ENCODE measurements at regions not wholly inside any gene's neighbourhood (a gene's known extent, or its start where the extent isn't known, plus 50 kb on each side); places are given as distances from the start of the nearest gene placed in this dataset.
A peak's percentile ranks its signal among the peaks of the same experiment; 100 is the strongest.

DNA sequence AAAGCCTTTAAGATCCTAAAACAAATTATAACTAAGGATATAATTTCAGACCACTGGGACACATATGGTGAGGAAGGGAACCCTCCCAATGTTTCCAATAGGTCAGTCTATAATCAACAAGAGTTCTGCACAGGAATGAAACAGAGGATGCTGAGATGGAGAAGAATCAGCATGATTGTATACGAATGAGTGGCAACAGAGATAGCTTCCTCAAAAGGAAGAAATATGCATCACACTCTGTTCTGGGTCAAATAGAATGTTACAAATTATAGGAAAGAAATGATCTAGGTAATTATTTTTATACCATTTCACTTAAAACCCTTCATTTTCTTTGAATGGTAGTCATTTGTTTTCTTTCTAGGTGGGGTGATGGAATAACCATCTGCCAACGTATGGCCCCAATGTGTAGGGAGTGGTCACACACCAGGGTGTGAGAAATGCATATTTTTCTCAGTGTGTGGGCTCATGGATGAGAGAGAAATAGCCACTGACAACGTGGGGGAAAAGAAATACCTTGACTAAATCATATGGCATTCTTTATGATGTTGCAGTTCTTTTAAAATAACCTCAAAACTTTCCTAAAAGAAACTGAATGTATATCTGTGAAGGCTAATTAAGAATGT lies 104.6 kb upstream of the IVNS1ABP start:
- H3K27ac Mint-ChIP-seq, result peak overlapping the region in 1 of 2 donors; percentile 29
- no peak overlapping the region for H3K4me3 Mint-ChIP-seq
- peaks cover 30% of the 10 kb centered on the region for H3K4me1 Mint-ChIP-seq
- ATAC-seq (no peak), DNase-seq (no peak)
- no peaks in the 10 kb centered on the region for H3K9me3 Mint-ChIP-seq
- no peaks in the 10 kb centered on the region for H3K27me3 Mint-ChIP-seq

DNA sequence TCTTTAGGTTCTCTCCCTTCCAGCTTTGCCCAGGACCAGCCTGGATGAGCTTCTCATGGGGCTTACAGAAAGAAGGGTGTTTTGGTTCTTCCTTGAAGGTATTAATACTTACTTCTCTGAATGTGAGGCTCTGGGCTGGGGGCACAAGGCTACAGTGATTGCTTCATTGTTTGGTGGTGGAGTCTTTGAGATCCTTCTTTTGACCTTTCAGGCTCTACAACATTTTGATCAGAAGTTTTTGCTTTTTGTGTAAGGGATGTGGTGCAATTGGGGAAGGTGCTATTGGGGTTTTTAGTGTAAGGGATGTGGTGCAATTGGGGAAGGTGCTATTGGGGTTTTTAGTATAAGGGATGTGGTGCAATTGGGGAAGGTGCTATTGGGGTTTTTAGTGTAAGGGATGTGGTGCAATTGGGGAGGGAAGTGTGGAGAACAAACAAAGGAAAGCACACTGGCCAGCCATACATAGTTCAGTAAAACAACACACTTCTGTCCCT lies 103.6 kb upstream of the IVNS1ABP start:
- ATAC-seq (peak; percentile 89), DNase-seq (peak in 1 of 2 donors; percentile 38)
- H3K27ac Mint-ChIP-seq, result peak overlapping the region in 1 of 2 donors; percentile 79
- H3K9me3 Mint-ChIP-seq, result no peaks in the 10 kb centered on the region
- H3K4me1 Mint-ChIP-seq, result peaks cover 23% of the 10 kb centered on the region
- peak overlapping the region in 1 of 2 donors; percentile 44 for H3K4me3 Mint-ChIP-seq
- H3K27me3 Mint-ChIP-seq, result no peaks in the 10 kb centered on the region

- H3K27me3 Mint-ChIP-seq, result no peaks in the 10 kb centered on the region
- no peak overlapping the region for H3K27ac Mint-ChIP-seq
- H3K4me1 Mint-ChIP-seq, result peaks cover 23% of the 10 kb centered on the region
- H3K9me3 Mint-ChIP-seq, result no peaks in the 10 kb centered on the region
- ATAC-seq, result no peak
- DNase-seq, result no peak
- peak overlapping the region in 1 of 2 donors; percentile 44 for H3K4me3 Mint-ChIP-seq
These were observed 102.7 kb upstream of the IVNS1ABP start for GRCh38 chr1:185419718-185420117.

- Mint-ChIP-seq H3K9me3 (no peaks in the 10 kb centered on the region), H3K27me3 (no peaks in the 10 kb centered on the region), H3K27ac (no peak overlapping the region), H3K4me1 (peaks cover 20% of the 10 kb centered on the region), H3K4me3 (no peak overlapping the region)
- ATAC-seq, result no peak
- DNase-seq, result no peak
These were observed 101.4 kb upstream of the IVNS1ABP start for GRCh38 chr1:185418472-185418871.

GRCh38 chr1:185412385-185413087 lies 95.5 kb upstream of the IVNS1ABP start:
- Mint-ChIP-seq H3K27ac (no peak overlapping the region), H3K27me3 (no peaks in the 10 kb centered on the region), H3K4me3 (no peak overlapping the region), H3K9me3 (peaks cover 0 to 12% of the 10 kb centered on the region in 2 donors), H3K4me1 (peaks cover 7% of the 10 kb centered on the region)
- ATAC-seq (peak; percentile 74), DNase-seq (no peak)

GRCh38 chr1:185409763-185410528 lies 92.9 kb upstream of the IVNS1ABP start:
- H3K27ac Mint-ChIP-seq, result no peak overlapping the region
- peaks cover 7 to 12% of the 10 kb centered on the region in 2 donors for H3K9me3 Mint-ChIP-seq
- H3K4me3 Mint-ChIP-seq, result no peak overlapping the region
- ATAC-seq (no peak), DNase-seq (no peak)
- H3K4me1 Mint-ChIP-seq, result peaks cover 19% of the 10 kb centered on the region
- H3K27me3 Mint-ChIP-seq, result no peaks in the 10 kb centered on the region

DNA sequence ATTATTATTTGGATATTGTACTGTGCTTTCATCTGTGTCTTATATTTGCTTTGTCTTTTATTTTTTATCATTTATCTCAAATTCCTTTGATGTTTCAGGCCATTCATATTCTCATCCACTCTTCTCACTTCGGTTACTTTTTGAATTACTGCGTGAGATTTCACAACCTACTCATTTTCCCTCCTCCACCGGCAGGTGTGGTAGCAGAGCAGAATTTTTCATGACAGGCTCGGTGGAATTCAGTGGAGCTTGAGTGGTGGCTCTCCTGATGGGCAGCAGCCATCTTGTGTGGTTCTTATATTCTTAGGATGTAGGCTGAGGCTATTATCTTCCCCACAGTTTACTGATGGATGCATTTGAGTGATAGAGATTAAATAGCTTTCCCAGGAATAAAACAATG lies 92.3 kb upstream of the IVNS1ABP start:
- no peak overlapping the region for H3K4me3 Mint-ChIP-seq
- ATAC-seq, result no peak
- H3K4me1 Mint-ChIP-seq, result peaks cover 25% of the 10 kb centered on the region
- no peak for DNase-seq
- no peak overlapping the region for H3K27ac Mint-ChIP-seq
- no peaks in the 10 kb centered on the region for H3K27me3 Mint-ChIP-seq
- H3K9me3 Mint-ChIP-seq, result peaks cover 7 to 12% of the 10 kb centered on the region in 2 donors

DNA sequence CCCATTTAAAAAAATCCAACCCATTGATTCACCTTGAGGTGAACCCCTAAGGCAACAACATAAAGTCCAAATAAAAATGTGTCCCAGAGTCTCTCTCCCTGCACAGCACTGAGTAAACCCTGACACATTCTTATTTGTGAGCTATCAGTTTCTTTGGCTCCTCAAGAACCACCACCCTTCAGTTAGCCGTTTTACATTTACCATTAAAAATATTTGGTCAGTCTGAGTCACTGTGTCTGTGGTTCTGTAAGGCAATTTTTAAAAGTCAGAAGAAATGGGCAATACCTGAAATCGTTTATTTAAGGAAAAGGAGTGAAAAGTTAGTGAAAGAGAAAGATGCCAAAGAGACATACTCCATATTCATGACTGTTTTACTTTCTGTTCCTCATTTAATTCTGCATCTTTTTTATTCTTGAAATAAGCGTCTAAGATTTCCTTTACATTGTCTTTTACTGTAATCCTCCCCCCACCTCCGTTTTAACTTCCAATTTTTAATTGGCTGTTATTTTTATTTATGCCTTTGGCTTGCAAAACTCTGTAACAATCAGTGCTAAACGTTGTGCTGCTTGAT lies 91.7 kb upstream of the IVNS1ABP start:
- Mint-ChIP-seq H3K27ac (peak overlapping the region in 1 of 2 donors; percentile 70), H3K4me1 (peaks cover 27% of the 10 kb centered on the region), H3K27me3 (no peaks in the 10 kb centered on the region), H3K9me3 (peaks cover 7 to 12% of the 10 kb centered on the region in 2 donors), H3K4me3 (no peak overlapping the region)
- ATAC-seq (no peak), DNase-seq (no peak)

DNA sequence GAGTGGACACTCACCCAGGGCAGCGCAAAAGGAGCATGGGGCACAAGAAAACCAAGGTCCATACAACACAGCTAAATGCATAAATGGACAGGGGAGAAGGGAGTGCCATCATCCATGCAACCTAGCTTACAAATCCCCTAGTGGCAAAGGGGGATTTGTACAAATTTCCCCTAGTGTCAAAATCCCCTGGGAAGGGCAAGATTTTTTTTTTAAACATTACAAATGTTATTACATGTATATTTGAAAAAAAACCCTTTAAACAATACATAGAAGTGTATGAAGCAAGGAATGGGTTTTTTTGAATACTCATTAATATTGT lies 89.6 kb upstream of the IVNS1ABP start:
- ATAC-seq, result peak; percentile 42
- Mint-ChIP-seq H3K9me3 (peaks cover 7 to 12% of the 10 kb centered on the region in 2 donors), H3K4me3 (no peak overlapping the region), H3K4me1 (peaks cover 20% of the 10 kb centered on the region), H3K27me3 (peaks cover 9% of the 10 kb centered on the region), H3K27ac (no peak overlapping the region)
- DNase-seq, result no peak

- peak; percentile 48 for ATAC-seq
- no peak for DNase-seq
- peaks cover 7 to 12% of the 10 kb centered on the region in 2 donors for H3K9me3 Mint-ChIP-seq
- H3K4me3 Mint-ChIP-seq, result no peak overlapping the region
- peaks cover 20% of the 10 kb centered on the region for H3K4me1 Mint-ChIP-seq
- peaks cover 9% of the 10 kb centered on the region for H3K27me3 Mint-ChIP-seq
- no peak overlapping the region for H3K27ac Mint-ChIP-seq
These were observed 89.1 kb upstream of the IVNS1ABP start for GRCh38 chr1:185406006-185406690.

DNA sequence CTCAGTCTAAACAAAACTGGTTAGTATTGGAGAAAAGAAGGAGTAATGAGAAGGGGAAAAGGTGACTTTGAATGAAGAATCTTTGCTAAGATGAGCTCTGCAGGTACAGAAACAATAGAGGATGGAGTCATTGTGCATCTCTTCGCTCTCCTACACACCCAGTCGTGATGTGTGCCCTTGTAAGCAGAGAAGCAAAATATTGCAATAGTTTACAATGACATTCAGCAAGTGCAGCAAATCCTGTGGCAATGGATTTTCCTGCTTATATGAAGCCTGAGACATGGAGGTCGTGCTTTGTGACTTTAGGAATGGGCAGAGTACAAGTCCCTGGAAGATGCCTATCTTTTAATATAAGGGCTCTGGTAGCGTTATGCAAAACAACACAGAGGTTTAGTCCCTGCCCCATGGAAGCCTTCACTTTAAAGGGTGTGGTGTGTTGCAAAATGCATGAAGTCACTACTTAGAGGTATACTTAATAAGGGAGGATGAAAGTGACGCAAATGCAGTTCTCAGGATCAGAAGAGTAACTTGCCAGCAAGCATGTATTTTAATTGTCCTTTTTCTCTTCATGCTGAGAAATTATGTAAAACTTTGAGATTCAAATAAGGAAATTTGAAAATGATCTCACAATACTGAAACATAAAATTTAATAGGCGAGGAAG lies 88.0 kb upstream of the IVNS1ABP start:
- Mint-ChIP-seq H3K27me3 (peaks cover 9% of the 10 kb centered on the region), H3K27ac (no peak overlapping the region), H3K4me3 (peak overlapping the region in 1 of 2 donors; percentile 56), H3K4me1 (peaks cover 20% of the 10 kb centered on the region), H3K9me3 (peaks cover 7 to 12% of the 10 kb centered on the region in 2 donors)
- DNase-seq, result no peak
- no peak for ATAC-seq

DNA sequence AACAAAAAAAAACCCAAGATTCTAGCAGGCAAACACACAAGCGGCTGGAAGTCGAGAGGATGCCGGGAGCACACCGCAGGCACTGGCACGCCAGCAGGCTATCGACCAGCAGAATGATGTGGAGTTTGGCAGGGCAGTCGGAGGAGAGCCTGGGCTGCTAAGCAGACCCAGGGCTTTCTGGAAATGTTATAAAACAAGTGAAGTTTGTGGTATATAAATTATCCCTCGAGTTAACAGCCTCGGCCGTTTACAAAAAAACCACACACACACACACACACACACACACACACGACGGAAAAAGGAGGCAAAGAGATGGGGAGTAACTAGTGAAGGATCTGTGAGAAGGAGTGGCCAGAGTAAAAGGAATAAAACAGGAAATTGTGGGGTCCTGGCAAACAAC lies 87.2 kb upstream of the IVNS1ABP start:
- H3K4me1 Mint-ChIP-seq, result peaks cover 20% of the 10 kb centered on the region
- ATAC-seq, result no peak
- DNase-seq, result no peak
- H3K9me3 Mint-ChIP-seq, result peaks cover 7 to 10% of the 10 kb centered on the region in 2 donors
- peaks cover 9% of the 10 kb centered on the region for H3K27me3 Mint-ChIP-seq
- H3K4me3 Mint-ChIP-seq, result peak overlapping the region; percentile 19 to 56
- peak overlapping the region; percentile 41 to 78 for H3K27ac Mint-ChIP-seq

- DNase-seq, result no peak
- peak overlapping the region in 1 of 2 donors; percentile 5 for H3K27ac Mint-ChIP-seq
- H3K4me1 Mint-ChIP-seq, result peaks cover 20% of the 10 kb centered on the region
- peaks cover 9% of the 10 kb centered on the region for H3K27me3 Mint-ChIP-seq
- no peak for ATAC-seq
- no peak overlapping the region for H3K4me3 Mint-ChIP-seq
- H3K9me3 Mint-ChIP-seq, result peaks cover 0 to 7% of the 10 kb centered on the region in 2 donors
These were observed 85.9 kb upstream of the IVNS1ABP start for GRCh38 chr1:185402930-185403329.

GRCh38 chr1:185401019-185401418 lies 84.0 kb upstream of the IVNS1ABP start:
- peaks cover 9% of the 10 kb centered on the region for H3K27me3 Mint-ChIP-seq
- no peak overlapping the region for H3K27ac Mint-ChIP-seq
- peaks cover 15% of the 10 kb centered on the region for H3K4me1 Mint-ChIP-seq
- H3K4me3 Mint-ChIP-seq, result no peak overlapping the region
- ATAC-seq (no peak), DNase-seq (no peak)
- peaks cover 0 to under 1% of the 10 kb centered on the region in 2 donors for H3K9me3 Mint-ChIP-seq

GRCh38 chr1:185400052-185400451 lies 83.0 kb upstream of the IVNS1ABP start:
- peaks cover 9% of the 10 kb centered on the region for H3K27me3 Mint-ChIP-seq
- H3K27ac Mint-ChIP-seq, result no peak overlapping the region
- DNase-seq (no peak), ATAC-seq (no peak)
- H3K9me3 Mint-ChIP-seq, result no peaks in the 10 kb centered on the region
- no peak overlapping the region for H3K4me3 Mint-ChIP-seq
- peaks cover 9% of the 10 kb centered on the region for H3K4me1 Mint-ChIP-seq
